ENCODE measurements at regions not wholly inside any gene's neighbourhood (a gene's known extent, or its start where the extent isn't known, plus 50 kb on each side); places are given as distances from the start of the nearest gene placed in this dataset.

GRCh38 chr5:96321345-96321744 is 111.7 kb downstream of the PCSK1 start (continued):
- TF ChIP-seq, protein P1, sequence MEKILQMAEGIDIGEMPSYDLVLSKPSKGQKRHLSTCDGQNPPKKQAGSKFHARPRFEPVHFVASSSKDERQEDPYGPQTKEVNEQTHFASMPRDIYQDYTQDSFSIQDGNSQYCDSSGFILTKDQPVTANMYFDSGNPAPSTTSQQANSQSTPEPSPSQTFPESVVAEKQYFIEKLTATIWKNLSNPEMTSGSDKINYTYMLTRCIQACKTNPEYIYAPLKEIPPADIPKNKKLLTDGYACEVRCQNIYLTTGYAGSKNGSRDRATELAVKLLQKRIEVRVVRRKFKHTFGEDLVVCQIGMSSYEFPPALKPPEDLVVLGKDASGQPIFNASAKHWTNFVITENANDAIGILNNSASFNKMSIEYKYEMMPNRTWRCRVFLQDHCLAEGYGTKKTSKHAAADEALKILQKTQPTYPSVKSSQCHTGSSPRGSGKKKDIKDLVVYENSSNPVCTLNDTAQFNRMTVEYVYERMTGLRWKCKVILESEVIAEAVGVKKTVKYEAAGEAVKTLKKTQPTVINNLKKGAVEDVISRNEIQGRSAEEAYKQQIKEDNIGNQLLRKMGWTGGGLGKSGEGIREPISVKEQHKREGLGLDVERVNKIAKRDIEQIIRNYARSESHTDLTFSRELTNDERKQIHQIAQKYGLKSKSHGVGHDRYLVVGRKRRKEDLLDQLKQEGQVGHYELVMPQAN (conservative IDR thresholded peaks at IDR 0.05), result no peak
- TF ChIP-seq NRF1 (conservative IDR thresholded peaks at IDR 0.05; ENCODE audit: low read depth, low read length), result no peak
- no peak for TF ChIP-seq NFYA (IDR thresholded peaks at IDR 0.05; ENCODE audit: borderline replicate concordance, low read depth, low read length)
- TF ChIP-seq, protein P2, sequence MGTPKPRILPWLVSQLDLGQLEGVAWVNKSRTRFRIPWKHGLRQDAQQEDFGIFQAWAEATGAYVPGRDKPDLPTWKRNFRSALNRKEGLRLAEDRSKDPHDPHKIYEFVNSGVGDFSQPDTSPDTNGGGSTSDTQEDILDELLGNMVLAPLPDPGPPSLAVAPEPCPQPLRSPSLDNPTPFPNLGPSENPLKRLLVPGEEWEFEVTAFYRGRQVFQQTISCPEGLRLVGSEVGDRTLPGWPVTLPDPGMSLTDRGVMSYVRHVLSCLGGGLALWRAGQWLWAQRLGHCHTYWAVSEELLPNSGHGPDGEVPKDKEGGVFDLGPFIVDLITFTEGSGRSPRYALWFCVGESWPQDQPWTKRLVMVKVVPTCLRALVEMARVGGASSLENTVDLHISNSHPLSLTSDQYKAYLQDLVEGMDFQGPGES (IDR thresholded peaks at IDR 0.05), result no peak
- TF ChIP-seq PBX3 (IDR thresholded peaks at IDR 0.05; ENCODE audit: insufficient replicate concordance, low read depth, low read length), result no peak
- no peak for TF ChIP-seq RBBP5 (conservative IDR thresholded peaks at IDR 0.05)
- TF ChIP-seq CBX5 (IDR thresholded peaks at IDR 0.05; ENCODE audit: low read depth), result no peak

- H3K4me2 ChIP-seq (ENCODE audit: control insufficient read depth, insufficient read depth), result no peak overlapping the region
- no peak for TF ChIP-seq EZH2 (IDR thresholded peaks at IDR 0.05; ENCODE audit: borderline replicate concordance, control insufficient read depth, low read depth, low read length)
- no peak for TF ChIP-seq PKNOX1 (IDR thresholded peaks at IDR 0.05)
- TF ChIP-seq, protein P3, sequence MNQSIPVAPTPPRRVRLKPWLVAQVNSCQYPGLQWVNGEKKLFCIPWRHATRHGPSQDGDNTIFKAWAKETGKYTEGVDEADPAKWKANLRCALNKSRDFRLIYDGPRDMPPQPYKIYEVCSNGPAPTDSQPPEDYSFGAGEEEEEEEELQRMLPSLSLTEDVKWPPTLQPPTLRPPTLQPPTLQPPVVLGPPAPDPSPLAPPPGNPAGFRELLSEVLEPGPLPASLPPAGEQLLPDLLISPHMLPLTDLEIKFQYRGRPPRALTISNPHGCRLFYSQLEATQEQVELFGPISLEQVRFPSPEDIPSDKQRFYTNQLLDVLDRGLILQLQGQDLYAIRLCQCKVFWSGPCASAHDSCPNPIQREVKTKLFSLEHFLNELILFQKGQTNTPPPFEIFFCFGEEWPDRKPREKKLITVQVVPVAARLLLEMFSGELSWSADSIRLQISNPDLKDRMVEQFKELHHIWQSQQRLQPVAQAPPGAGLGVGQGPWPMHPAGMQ (IDR thresholded peaks at IDR 0.05; ENCODE audit: borderline replicate concordance), result no peak
- no peak for TF ChIP-seq TCF3 (IDR thresholded peaks at IDR 0.05; ENCODE audit: borderline replicate concordance, insufficient read depth, low read depth, low read length)
- no peak for TF ChIP-seq POLR2AphosphoS5 (IDR thresholded peaks at IDR 0.05; ENCODE audit: low read length)
- TF ChIP-seq BCL3 (IDR thresholded peaks at IDR 0.05; ENCODE audit: borderline replicate concordance, insufficient read depth, low read depth, low read length, poor library complexity, severe bottlenecking), result no peak
- TF ChIP-seq CHD1 (IDR thresholded peaks at IDR 0.05; ENCODE audit: low read depth, low read length), result no peak
Observed at GRCh38 chr5:96320797-96321196, 112.3 kb downstream of the PCSK1 start.

More at GRCh38 chr5:96320797-96321196, 112.3 kb downstream of the PCSK1 start:
- FAIRE-seq (no peak), ATAC-seq (no peak), DNase-seq (ENCODE audit: low read depth, low spot score) (no peak)
- H4K20me1 ChIP-seq (ENCODE audit: control insufficient read depth, insufficient read depth), result no peaks in the 10 kb centered on the region
- CTCF ChIA-PET, result no interaction called here
- RAD21 ChIA-PET (ENCODE audit: unreplicated experiment), result no interaction called here
- intact Hi-C loops (cut with micrococcal nuclease; ENCODE audit: unreplicated experiment), result no loop called here
- no peaks in the 10 kb centered on the region for H3K27me3 ChIP-seq (replicated peaks in 1 of 2; ENCODE audit: control insufficient read depth in 2 of 2, insufficient read depth in 2 of 2, low read length in 1 of 2)
- H2AFZ ChIP-seq (ENCODE audit: control insufficient read depth, low read depth, low read length), result no peak overlapping the region
- POLR2A ChIA-PET, result no interaction called here
- no TSS peak for BruUV-seq (replicated peaks)
- in situ Hi-C loops (cut with MboI), result no loop called here
- H3K4me3 ChIP-seq, result no peak overlapping the region
- H3K4me1 ChIP-seq (ENCODE audit: control insufficient read depth, insufficient read depth, low read length), result peaks cover 2% of the 10 kb centered on the region
- H3K36me3 ChIP-seq (ENCODE audit: control insufficient read depth in 2 of 2, insufficient read depth in 2 of 2, low read length in 1 of 2), result no peaks in the 10 kb centered on the region
- H3K9ac ChIP-seq (ENCODE audit: control insufficient read depth, insufficient read depth, low read length), result no peak overlapping the region
- no peaks in the 10 kb centered on the region; the same call in 2 of the 3 replicates for H3K9me3 ChIP-seq (replicated peaks; ENCODE audit: control insufficient read depth, insufficient read depth, low read length)
- H3K27ac ChIP-seq (ENCODE audit: control insufficient read depth, insufficient read depth), result no peak overlapping the region
- no peaks in the 10 kb centered on the region for H3K79me2 ChIP-seq (ENCODE audit: control insufficient read depth, insufficient read depth, low read length)
- SMC1A ChIA-PET (ENCODE audit: uncharacterized antibody, unreplicated experiment), result interaction anchor here (1.2 kb wide), 1 partner anchor 468 kb away, joined by 3 read pairs; no protein-coding TSS in a partner anchor
- 82% methylated on average over 3 of the region's 3 CpGs for WGBS (ENCODE audit: insufficient coverage, insufficient replicate concordance, low lambda C conversion rate, missing lambda C conversion rate)
